ENCODE measurements at regions not wholly inside any gene's neighbourhood (a gene's known extent, or its start where the extent isn't known, plus 50 kb on each side); places are given as distances from the start of the nearest gene placed in this dataset.

GRCh38 chrY:14139521-14139920 is 83.5 kb downstream of the VCY1B start:
- DNase-seq, result no peak
- Histone ChIP-seq H3K27me3 (replicated peaks in 1 of 7) (no peaks in the 10 kb centered on the region), H3K9me3 (no peaks in the 10 kb centered on the region), H3K4me3 (no peak overlapping the region), H3K36me3 (no peaks in the 10 kb centered on the region), H3K27ac (no peak overlapping the region), H3K4me1 (no peaks in the 10 kb centered on the region)
- intact Hi-C loops (cut with DNase I; ENCODE audit: low total_unique reads), result no loop called here
- WGBS, 5 donors, result 25 to 43% (median 40%) methylated on average over 2 of the region's 2 CpGs; no CpG with 5 or more reads in 2 of the 5 donors
- TF ChIP-seq POLR2AphosphoS5 (IDR thresholded peaks at IDR 0.05) (no peak), POLR2A (IDR thresholded peaks at IDR 0.05) (no peak), CTCF (IDR thresholded peaks at IDR 0.05 in 8 of 11, conservative IDR thresholded peaks at IDR 0.05 in 3 of 11) (no peak)

- intact Hi-C loops (cut with DNase I; ENCODE audit: low total_unique reads), result no loop called here
- no peak overlapping the region for H3K27ac ChIP-seq
- no peaks in the 10 kb centered on the region for H3K4me1 ChIP-seq
- H3K36me3 ChIP-seq, result no peaks in the 10 kb centered on the region
- TF ChIP-seq CTCF (IDR thresholded peaks at IDR 0.05 in 8 of 11, conservative IDR thresholded peaks at IDR 0.05 in 3 of 11), result no peak
- TF ChIP-seq POLR2A (IDR thresholded peaks at IDR 0.05), result no peak
- TF ChIP-seq POLR2AphosphoS5 (IDR thresholded peaks at IDR 0.05), result no peak
- H3K9me3 ChIP-seq, result no peaks in the 10 kb centered on the region
- H3K4me3 ChIP-seq, result no peak overlapping the region
- no peak for DNase-seq
- H3K27me3 ChIP-seq (replicated peaks in 1 of 7), result no peaks in the 10 kb centered on the region
These were observed 89.6 kb downstream of the VCY1B start for GRCh38 chrY:14145614-14146013.

- no peaks in the 10 kb centered on the region for H3K4me1 ChIP-seq
- intact Hi-C loops (cut with DNase I; ENCODE audit: low total_unique reads), result no loop called here
- WGBS, 5 donors, result 41 to 67% (median 48%) methylated on average over 3 of the region's 3 CpGs; no CpG with 5 or more reads in 2 of the 5 donors
- DNase-seq, result no peak
- H3K27me3 ChIP-seq (replicated peaks in 1 of 7), result no peaks in the 10 kb centered on the region
- H3K27ac ChIP-seq, result no peak overlapping the region
- H3K9me3 ChIP-seq, result no peaks in the 10 kb centered on the region
- no peaks in the 10 kb centered on the region for H3K36me3 ChIP-seq
- H3K4me3 ChIP-seq, result no peak overlapping the region
- TF ChIP-seq POLR2AphosphoS5 (IDR thresholded peaks at IDR 0.05), result no peak
- TF ChIP-seq CTCF (IDR thresholded peaks at IDR 0.05 in 8 of 11, conservative IDR thresholded peaks at IDR 0.05 in 3 of 11), result no peak
- no peak for TF ChIP-seq POLR2A (IDR thresholded peaks at IDR 0.05)
These were observed 126.7 kb downstream of the VCY1B start for GRCh38 chrY:14182776-14183175.

- TF ChIP-seq POLR2A (IDR thresholded peaks at IDR 0.05) (no peak), CTCF (IDR thresholded peaks at IDR 0.05 in 8 of 11, conservative IDR thresholded peaks at IDR 0.05 in 3 of 11) (no peak), POLR2AphosphoS5 (IDR thresholded peaks at IDR 0.05) (no peak)
- Histone ChIP-seq H3K36me3 (no peaks in the 10 kb centered on the region), H3K9me3 (no peaks in the 10 kb centered on the region), H3K4me1 (no peaks in the 10 kb centered on the region), H3K27ac (no peak overlapping the region), H3K4me3 (no peak overlapping the region), H3K27me3 (replicated peaks in 1 of 7) (no peaks in the 10 kb centered on the region)
- intact Hi-C loops (cut with DNase I; ENCODE audit: low total_unique reads), result no loop called here
- DNase-seq, result no peak
- WGBS, 5 donors, result 68 to 81% (median 75%) methylated on average over 3 of the region's 3 CpGs; no CpG with 5 or more reads in 2 of the 5 donors
These were observed 166.0 kb downstream of the VCY1B start for GRCh38 chrY:14222014-14222413.
